OCI-LY7 (cell line): ENCODE measurements at regions not wholly inside any gene's neighbourhood (a gene's known extent, or its start where the extent isn't known, plus 50 kb on each side); places are given as distances from the start of the nearest gene placed in this dataset.

Experiments
- CTCF ChIP-seq: fragments of 200-600 bp; sonication (generic); conservative IDR thresholded peaks from 2 replicates; pipeline ENCODE4 v1.5.1; 2014; ENCODE audit warnings: mild to moderate bottlenecking, antibody characterized with exemption, low read length, moderate library complexity, mixed read lengths
- EZH2phosphoT487 ChIP-seq: fragments of 200-600 bp; sonication (generic); IDR thresholded peaks from 2 replicates; pipeline ENCODE4 v1.6.1; 2018; ENCODE audit warnings: low read depth, borderline replicate concordance, mild to moderate bottlenecking, mixed run types, antibody characterized with exemption, low read length, moderate library complexity, mixed read lengths

GRCh38 chr10:43749145-43749576 lies 100.5 kb upstream of the ZNF32 start:
- TF ChIP-seq CTCF (no peak), EZH2phosphoT487 (no peak)
